ENCODE measurements at regions not wholly inside any gene's neighbourhood (a gene's known extent, or its start where the extent isn't known, plus 50 kb on each side); places are given as distances from the start of the nearest gene placed in this dataset.
A peak's percentile ranks its signal among the peaks of the same experiment; 100 is the strongest.
"Not testable (repeated sequence)": the region's sequence is repeated elsewhere in the genome, so short reads cannot be mapped to it uniquely, and the experiment has no call there.

GRCh38 chr21:14615359-14615974 lies 69.4 kb upstream of the SAMSN1 start:
- Histone ChIP-seq H3F3A (ENCODE audit: low read depth) (no peaks in the 10 kb centered on the region), H2AFZ (replicated peaks) (peak overlapping the region; percentile 12), H3K9ac (no peak overlapping the region), H3K9me3 (ENCODE audit: low read depth) (no peaks in the 10 kb centered on the region), H3K79me2 (ENCODE audit: low read depth) (no peaks in the 10 kb centered on the region), H3K27me3 (no peaks in the 10 kb centered on the region), H3K4me3 (no peak overlapping the region), H3K36me3 (no peaks in the 10 kb centered on the region), H3K4me2 (no peak overlapping the region), H3K27ac (no peak overlapping the region), H3K4me1 (no peaks in the 10 kb centered on the region), H4K20me1 (ENCODE audit: low read depth) (no peaks in the 10 kb centered on the region)
- Mint-ChIP-seq H3K36me3 (no peaks in the 10 kb centered on the region), H3K9me3 (peaks cover 2% of the 10 kb centered on the region), H3K27me3 (ENCODE audit: insufficient read depth, low read depth) (no peaks in the 10 kb centered on the region), H3K4me1 (peaks cover 8% of the 10 kb centered on the region), H3K27ac (no peak overlapping the region), H3K4me3 (no peak overlapping the region)
- TF ChIP-seq CTCF (IDR thresholded peaks at IDR 0.05) (no peak), EZH2phosphoT487 (IDR thresholded peaks at IDR 0.05) (no peak), EZH2 (IDR thresholded peaks at IDR 0.05) (no peak)
- no peak for DNase-seq (ENCODE audit: low spot score)

GRCh38 chr21:14614287-14614686 lies 68.2 kb upstream of the SAMSN1 start:
- Histone ChIP-seq H2AFZ (replicated peaks) (no peak overlapping the region), H3K4me1 (no peaks in the 10 kb centered on the region), H3K36me3 (no peaks in the 10 kb centered on the region), H3K9me3 (ENCODE audit: low read depth) (no peaks in the 10 kb centered on the region), H3K79me2 (ENCODE audit: low read depth) (no peaks in the 10 kb centered on the region), H3K27me3 (no peaks in the 10 kb centered on the region), H3K27ac (no peak overlapping the region), H3K4me3 (no peak overlapping the region), H3K4me2 (no peak overlapping the region), H4K20me1 (ENCODE audit: low read depth) (no peaks in the 10 kb centered on the region), H3F3A (ENCODE audit: low read depth) (no peaks in the 10 kb centered on the region), H3K9ac (no peak overlapping the region)
- DNase-seq (ENCODE audit: low spot score) = no peak
- H3K4me3 Mint-ChIP-seq = no peak overlapping the region
- peaks cover 4% of the 10 kb centered on the region for H3K9me3 Mint-ChIP-seq
- TF ChIP-seq EZH2 (IDR thresholded peaks at IDR 0.05) (no peak), EZH2phosphoT487 (IDR thresholded peaks at IDR 0.05) (no peak), CTCF (IDR thresholded peaks at IDR 0.05) (no peak)
- H3K36me3 Mint-ChIP-seq = no peaks in the 10 kb centered on the region
- no peaks in the 10 kb centered on the region for H3K27me3 Mint-ChIP-seq (ENCODE audit: insufficient read depth, low read depth)
- H3K27ac Mint-ChIP-seq = no peak overlapping the region
- peaks cover 9% of the 10 kb centered on the region for H3K4me1 Mint-ChIP-seq

GRCh38 chr21:14613486-14614224 lies 67.5 kb upstream of the SAMSN1 start:
- TF ChIP-seq EZH2phosphoT487 (IDR thresholded peaks at IDR 0.05) = no peak
- TF ChIP-seq EZH2 (IDR thresholded peaks at IDR 0.05) = no peak
- TF ChIP-seq CTCF (IDR thresholded peaks at IDR 0.05) = no peak
- no peaks in the 10 kb centered on the region for H3K27me3 Mint-ChIP-seq (ENCODE audit: insufficient read depth, low read depth)
- Histone ChIP-seq H3F3A (ENCODE audit: low read depth) (no peaks in the 10 kb centered on the region), H3K36me3 (no peaks in the 10 kb centered on the region), H4K20me1 (ENCODE audit: low read depth) (no peaks in the 10 kb centered on the region), H3K9ac (no peak overlapping the region), H3K27me3 (no peaks in the 10 kb centered on the region), H3K4me2 (no peak overlapping the region), H3K4me3 (no peak overlapping the region), H3K4me1 (no peaks in the 10 kb centered on the region), H2AFZ (replicated peaks) (no peak overlapping the region), H3K79me2 (ENCODE audit: low read depth) (no peaks in the 10 kb centered on the region), H3K9me3 (ENCODE audit: low read depth) (no peaks in the 10 kb centered on the region), H3K27ac (no peak overlapping the region)
- H3K4me1 Mint-ChIP-seq = peaks cover 9% of the 10 kb centered on the region
- H3K27ac Mint-ChIP-seq = no peak overlapping the region
- no peak for DNase-seq (ENCODE audit: low spot score)
- peaks cover 4% of the 10 kb centered on the region for H3K9me3 Mint-ChIP-seq
- no peak overlapping the region for H3K4me3 Mint-ChIP-seq
- no peaks in the 10 kb centered on the region for H3K36me3 Mint-ChIP-seq

- H3K36me3 Mint-ChIP-seq; H3K27ac ChIP-seq; H3K27me3 Mint-ChIP-seq (ENCODE audit: insufficient read depth, low read depth); H3K27me3 ChIP-seq; H2AFZ ChIP-seq (replicated peaks); H3K9ac ChIP-seq; H3F3A ChIP-seq (ENCODE audit: low read depth); H4K20me1 ChIP-seq (ENCODE audit: low read depth); H3K4me1 Mint-ChIP-seq; H3K36me3 ChIP-seq; H3K4me2 ChIP-seq; H3K9me3 ChIP-seq (ENCODE audit: low read depth); H3K4me3 Mint-ChIP-seq; H3K79me2 ChIP-seq (ENCODE audit: low read depth); H3K27ac Mint-ChIP-seq; H3K9me3 Mint-ChIP-seq; H3K4me1 ChIP-seq; DNase-seq (ENCODE audit: low spot score); H3K4me3 ChIP-seq: not testable (repeated sequence)
Observed at GRCh38 chr21:14610119-14610518, 64.0 kb upstream of the SAMSN1 start.
